Liver (tissue), 7 donors: ENCODE measurements at regions not wholly inside any gene's neighbourhood (a gene's known extent, or its start where the extent isn't known, plus 50 kb on each side); places are given as distances from the start of the nearest gene placed in this dataset.
"Not testable (repeated sequence)": the region's sequence is repeated elsewhere in the genome, so short reads cannot be mapped to it uniquely, and the experiment has no call there.

Experiments
- DNase-seq: peaks from one replicate; pipeline ENCODE4 v3.0.0-alpha.2; 2017; ENCODE audit warnings: low spot score
- H3K27ac ChIP-seq, 2 donors: one replicate each; pipeline ENCODE4 v1.7.0; 2013; ENCODE audit warnings: inconsistent platforms in 2 of 2, low read length in 2 of 2, control low read depth in 1 of 2, low read depth in 1 of 2, mild to moderate bottlenecking in 1 of 2
- H3K27me3 ChIP-seq, 4 donors: one replicate each; pipeline versions ENCODE4 v1.6.1 to v1.7.0; 2013; ENCODE audit warnings: low read length in 3 of 4, inconsistent platforms in 1 of 4, mild to moderate bottlenecking in 1 of 4, moderate library complexity in 1 of 4; ENCODE audit not compliant: control insufficient read depth in 4 of 4, insufficient read depth in 4 of 4
- H3K36me3 ChIP-seq, 4 donors: one replicate each; pipeline versions ENCODE4 v1.6.1 to v1.7.0; 2013; ENCODE audit warnings: low read length in 3 of 4, mild to moderate bottlenecking in 3 of 4, low read depth in 1 of 4, moderate library complexity in 1 of 4; ENCODE audit not compliant: control insufficient read depth in 4 of 4, insufficient read depth in 3 of 4
- H3K4me1 ChIP-seq, 4 donors: one replicate each; pipeline versions ENCODE4 v1.6.1 to v1.7.0; 2013; ENCODE audit warnings: low read length in 3 of 4, mild to moderate bottlenecking in 3 of 4, moderate library complexity in 1 of 4; ENCODE audit not compliant: control insufficient read depth in 4 of 4, insufficient read depth in 4 of 4
- H3K4me3 ChIP-seq, 3 donors: one replicate each; pipeline versions ENCODE4 v1.6.1 to v1.7.0; 2013; ENCODE audit warnings: low read length in 3 of 3, control low read depth in 1 of 3, low read depth in 1 of 3, mild to moderate bottlenecking in 1 of 3
- H3K9ac ChIP-seq, 2 donors: one replicate each; pipeline ENCODE4 v1.7.0; 2013; ENCODE audit warnings: low read length in 2 of 2, mild to moderate bottlenecking in 2 of 2, moderate library complexity in 2 of 2, control low read depth in 1 of 2, low read depth in 1 of 2
- H3K9me3 ChIP-seq, 4 donors: one replicate each; pipeline versions ENCODE4 v1.6.1 to v1.7.0; 2013; ENCODE audit warnings: low read length in 3 of 4; ENCODE audit not compliant: control insufficient read depth in 4 of 4
- ATF3 ChIP-seq: IDR thresholded peaks from 2 replicates; pipeline ENCODE4 v1.6.1; 2016; ENCODE audit warnings: antibody characterized with exemption
- EGR1 ChIP-seq, 2 donors: IDR thresholded peaks; 2 replicates each; pipeline ENCODE4 v1.6.1; 2016 to 2018; ENCODE audit warnings: antibody characterized with exemption in 2 of 2, low read depth in 2 of 2
- FOXA1 ChIP-seq: IDR thresholded peaks from 2 replicates; pipeline ENCODE4 v1.6.1; 2016; ENCODE audit warnings: antibody characterized with exemption
- FOXA2 ChIP-seq: IDR thresholded peaks from 2 replicates; pipeline ENCODE4 v1.6.1; 2016; ENCODE audit warnings: antibody characterized with exemption
- GABPA ChIP-seq, 2 donors: IDR thresholded peaks in 1 of 2; conservative IDR thresholded peaks in 1 of 2; 2 replicates each; pipeline ENCODE4 v1.6.1; 2016; ENCODE audit warnings: antibody characterized with exemption in 2 of 2, mild to moderate bottlenecking in 1 of 2, moderate library complexity in 1 of 2
- HNF4A ChIP-seq, 2 donors: conservative IDR thresholded peaks; 2 replicates each; pipeline ENCODE4 v1.6.1; 2016; ENCODE audit warnings: antibody characterized with exemption in 2 of 2, mild to moderate bottlenecking in 2 of 2
- JUND ChIP-seq, 2 donors: IDR thresholded peaks; 2 replicates each; pipeline ENCODE4 v1.6.1; 2016; ENCODE audit warnings: antibody characterized with exemption in 2 of 2
- MAX ChIP-seq: IDR thresholded peaks from 2 replicates; pipeline ENCODE4 v1.6.1; 2016; ENCODE audit warnings: antibody characterized with exemption
- RAD21 ChIP-seq, 2 donors: IDR thresholded peaks; 2 replicates each; pipeline ENCODE4 v1.6.1; 2016; ENCODE audit warnings: antibody characterized with exemption in 2 of 2, mild to moderate bottlenecking in 2 of 2
- RXRA ChIP-seq, 2 donors: IDR thresholded peaks; 2 replicates each; pipeline ENCODE4 v1.6.1; 2017 to 2018; ENCODE audit warnings: antibody characterized with exemption in 2 of 2, mild to moderate bottlenecking in 1 of 2
- SP1 ChIP-seq: IDR thresholded peaks from 2 replicates; pipeline ENCODE4 v1.6.1; 2018; ENCODE audit warnings: antibody characterized with exemption, mild to moderate bottlenecking
- TAF1 ChIP-seq: conservative IDR thresholded peaks from 2 replicates; pipeline ENCODE4 v1.6.1; 2016; ENCODE audit warnings: antibody characterized with exemption, mild to moderate bottlenecking
- ZBTB33 ChIP-seq: IDR thresholded peaks from 2 replicates; pipeline ENCODE4 v1.6.1; 2016; ENCODE audit warnings: antibody characterized with exemption
- WGBS: extraction: QIAGEN DNeasy Blood & Tissue Kit; methylation state at CpG from one replicate; pipeline ENCODE4 v1.1.7; 2013; 5-methylcytosine and 5-hydroxymethylcytosine counted together
- donor health status: healthy.
- donor health status: healthy.
- donor health status: healthy.
- donor health status: healthy.

DNA sequence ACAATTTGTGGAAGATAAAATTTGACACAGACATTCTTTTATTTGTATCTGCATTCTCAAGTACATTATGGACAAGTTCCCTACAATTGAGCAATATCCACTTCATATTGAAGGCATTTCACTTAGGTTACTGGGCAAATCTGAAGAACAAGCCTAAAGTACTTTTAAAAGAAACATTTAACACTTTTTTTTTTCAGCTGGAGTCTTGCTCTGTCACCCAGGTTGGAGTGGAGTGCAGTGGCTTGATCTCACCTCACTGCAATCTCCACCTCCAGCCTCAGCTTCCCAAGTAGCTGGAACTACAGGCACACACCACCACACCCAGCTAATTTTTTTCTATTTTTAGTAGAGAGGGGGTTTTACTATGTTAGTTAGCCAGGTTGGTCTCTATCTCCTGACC, 70.2 kb downstream of the OR4C45 start (continued):
- TF ChIP-seq ZBTB33: no peak
- no peak for TF ChIP-seq HNF4A (conservative IDR thresholded peaks at IDR 0.05)
- TF ChIP-seq FOXA2: no peak
- no peak for TF ChIP-seq RAD21 (IDR thresholded peaks at IDR 0.05)
- no peak for TF ChIP-seq TAF1
- no peak for TF ChIP-seq GABPA (IDR thresholded peaks at IDR 0.05 in 1 of 2, conservative IDR thresholded peaks at IDR 0.05 in 1 of 2)
- TF ChIP-seq JUND (IDR thresholded peaks at IDR 0.05): no peak
- TF ChIP-seq MAX: no peak

DNA sequence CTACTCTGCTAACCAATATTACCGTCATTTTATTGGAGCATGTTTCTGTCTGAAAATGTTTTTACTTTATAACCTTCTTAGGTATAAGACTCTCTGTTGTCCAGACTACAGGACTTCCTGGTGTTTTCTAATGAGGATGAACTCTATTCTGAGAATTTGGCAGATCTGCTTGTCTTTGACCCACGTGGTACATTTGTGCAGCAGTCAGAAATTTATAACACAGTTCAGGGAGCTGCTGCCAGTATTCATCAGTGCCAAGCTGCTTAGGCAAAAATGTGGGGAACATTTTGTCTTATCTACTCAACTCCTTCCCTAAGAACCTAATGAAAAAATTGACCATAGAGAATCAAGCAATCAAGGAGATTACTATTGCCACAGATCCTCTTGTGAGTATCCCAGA, 108.0 kb downstream of the OR4C45 start:
- 35% methylated on average over 2 of the region's 2 CpGs for WGBS
- not testable (repeated sequence) for H3K36me3 ChIP-seq, DNase-seq, H3K27ac ChIP-seq, H3K27me3 ChIP-seq, H3K9me3 ChIP-seq, H3K9ac ChIP-seq, H3K4me1 ChIP-seq, H3K4me3 ChIP-seq

- not testable (repeated sequence) for H3K4me3 ChIP-seq, H3K9ac ChIP-seq, H3K27ac ChIP-seq, DNase-seq, H3K9me3 ChIP-seq, H3K27me3 ChIP-seq, H3K4me1 ChIP-seq, H3K36me3 ChIP-seq
- WGBS: 49% methylated on average over 3 of the region's 3 CpGs
These were observed 113.6 kb downstream of the OR4C45 start for GRCh38 chr11:50146308-50146707.

GRCh38 chr11:50147946-50148345, 115.3 kb downstream of the OR4C45 start:
- H3K27me3 ChIP-seq, H3K4me1 ChIP-seq, H3K36me3 ChIP-seq, H3K9ac ChIP-seq, H3K4me3 ChIP-seq, DNase-seq, H3K27ac ChIP-seq, H3K9me3 ChIP-seq: not testable (repeated sequence)
- 82% methylated on average over 2 of the region's 2 CpGs for WGBS

DNA sequence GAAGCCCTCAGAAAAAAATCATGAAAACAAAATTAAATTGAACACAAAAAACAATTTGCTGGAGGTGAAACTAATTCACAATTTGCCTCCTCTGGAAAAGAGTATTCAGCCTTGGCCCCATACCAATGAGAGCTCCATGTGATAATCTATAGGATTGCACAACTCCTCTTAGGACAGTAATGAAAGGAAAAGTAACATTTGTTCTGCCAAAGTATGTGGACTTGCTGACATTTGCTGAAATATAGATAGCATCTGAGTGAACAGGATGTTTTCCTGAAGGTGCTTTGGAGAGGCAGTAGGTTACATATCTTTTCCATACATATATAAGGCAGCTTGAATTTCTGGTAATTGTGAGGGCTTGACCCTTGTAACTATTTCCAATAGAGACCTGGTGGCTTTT, 122.8 kb downstream of the OR4C45 start:
- TF ChIP-seq RAD21 (IDR thresholded peaks at IDR 0.05): no peak
- TF ChIP-seq EGR1 (IDR thresholded peaks at IDR 0.05; ENCODE audit: low read depth in 2 of 2): no peak
- TF ChIP-seq FOXA2: no peak
- TF ChIP-seq ZBTB33: no peak
- TF ChIP-seq FOXA1: no peak
- no peak for TF ChIP-seq MAX
- no peak for TF ChIP-seq SP1
- no peak for TF ChIP-seq ATF3
- TF ChIP-seq RXRA (IDR thresholded peaks at IDR 0.05): no peak
- no peak for TF ChIP-seq GABPA (IDR thresholded peaks at IDR 0.05 in 1 of 2, conservative IDR thresholded peaks at IDR 0.05 in 1 of 2)
- TF ChIP-seq JUND (IDR thresholded peaks at IDR 0.05): no peak
- H3K27ac ChIP-seq: no peak overlapping the region
- DNase-seq: no peak
- H3K36me3 ChIP-seq: no peaks in the 10 kb centered on the region
- no peaks in the 10 kb centered on the region for H3K27me3 ChIP-seq
- no peak overlapping the region for H3K4me3 ChIP-seq
- no peaks in the 10 kb centered on the region for H3K9me3 ChIP-seq
- H3K4me1 ChIP-seq: no peaks in the 10 kb centered on the region
- no peak overlapping the region for H3K9ac ChIP-seq
